ENCODE measurements at regions not wholly inside any gene's neighbourhood (a gene's known extent, or its start where the extent isn't known, plus 50 kb on each side); places are given as distances from the start of the nearest gene placed in this dataset.

- TF ChIP-seq TAF1 (IDR thresholded peaks at IDR 0.05; ENCODE audit: low read depth) (no peak), MAX (IDR thresholded peaks at IDR 0.05) (no peak), CREB1 (IDR thresholded peaks at IDR 0.05; ENCODE audit: low read depth) (no peak), REST (IDR thresholded peaks at IDR 0.05; ENCODE audit: low read depth) (no peak), YY1 (IDR thresholded peaks at IDR 0.05; ENCODE audit: low read depth) (no peak), TCF12 (IDR thresholded peaks at IDR 0.05; ENCODE audit: low read depth) (no peak), NFIC (IDR thresholded peaks at IDR 0.05) (no peak), EGR1 (IDR thresholded peaks at IDR 0.05) (no peak), ZBTB7A (IDR thresholded peaks at IDR 0.05; ENCODE audit: low read depth) (no peak), FOXM1 (IDR thresholded peaks at IDR 0.05; ENCODE audit: borderline replicate concordance, low read depth) (no peak), TEAD4 (IDR thresholded peaks at IDR 0.05) (no peak), RAD21 (IDR thresholded peaks at IDR 0.05; ENCODE audit: low read depth) (no peak)
- TF ChIP-seq, protein P1, sequence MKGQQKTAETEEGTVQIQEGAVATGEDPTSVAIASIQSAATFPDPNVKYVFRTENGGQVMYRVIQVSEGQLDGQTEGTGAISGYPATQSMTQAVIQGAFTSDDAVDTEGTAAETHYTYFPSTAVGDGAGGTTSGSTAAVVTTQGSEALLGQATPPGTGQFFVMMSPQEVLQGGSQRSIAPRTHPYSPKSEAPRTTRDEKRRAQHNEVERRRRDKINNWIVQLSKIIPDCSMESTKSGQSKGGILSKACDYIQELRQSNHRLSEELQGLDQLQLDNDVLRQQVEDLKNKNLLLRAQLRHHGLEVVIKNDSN (IDR thresholded peaks at IDR 0.05) = no peak
Measured at GRCh38 chr17:63075969-63076368, 109.9 kb downstream of the TANC2 start.

- TF ChIP-seq MAX (IDR thresholded peaks at IDR 0.05) (no peak), EGR1 (IDR thresholded peaks at IDR 0.05) (no peak)
- TF ChIP-seq, protein P1 (IDR thresholded peaks at IDR 0.05) = no peak
Measured at GRCh38 chr17:63078707-63079106, 112.7 kb downstream of the TANC2 start.

- TF ChIP-seq MAX (IDR thresholded peaks at IDR 0.05) = no peak
- TF ChIP-seq, protein P1 (IDR thresholded peaks at IDR 0.05) = no peak
- peak; percentile 52; the same call in 1 of the 2 replicates for TF ChIP-seq RAD21 (IDR thresholded peaks at IDR 0.05; ENCODE audit: low read depth)
- no peak for TF ChIP-seq TCF12 (IDR thresholded peaks at IDR 0.05; ENCODE audit: low read depth)
- TF ChIP-seq YY1 (IDR thresholded peaks at IDR 0.05; ENCODE audit: low read depth) = no peak
- TF ChIP-seq CREB1 (IDR thresholded peaks at IDR 0.05; ENCODE audit: low read depth) = no peak
- TF ChIP-seq FOXM1 (IDR thresholded peaks at IDR 0.05; ENCODE audit: borderline replicate concordance, low read depth) = no peak
Measured at GRCh38 chr17:63082273-63082861, 116.3 kb downstream of the TANC2 start.

- TF ChIP-seq TAF1 (IDR thresholded peaks at IDR 0.05; ENCODE audit: low read depth) (no peak), MAX (IDR thresholded peaks at IDR 0.05) (no peak)
Measured at GRCh38 chr17:63082952-63083351, 116.9 kb downstream of the TANC2 start.

DNA sequence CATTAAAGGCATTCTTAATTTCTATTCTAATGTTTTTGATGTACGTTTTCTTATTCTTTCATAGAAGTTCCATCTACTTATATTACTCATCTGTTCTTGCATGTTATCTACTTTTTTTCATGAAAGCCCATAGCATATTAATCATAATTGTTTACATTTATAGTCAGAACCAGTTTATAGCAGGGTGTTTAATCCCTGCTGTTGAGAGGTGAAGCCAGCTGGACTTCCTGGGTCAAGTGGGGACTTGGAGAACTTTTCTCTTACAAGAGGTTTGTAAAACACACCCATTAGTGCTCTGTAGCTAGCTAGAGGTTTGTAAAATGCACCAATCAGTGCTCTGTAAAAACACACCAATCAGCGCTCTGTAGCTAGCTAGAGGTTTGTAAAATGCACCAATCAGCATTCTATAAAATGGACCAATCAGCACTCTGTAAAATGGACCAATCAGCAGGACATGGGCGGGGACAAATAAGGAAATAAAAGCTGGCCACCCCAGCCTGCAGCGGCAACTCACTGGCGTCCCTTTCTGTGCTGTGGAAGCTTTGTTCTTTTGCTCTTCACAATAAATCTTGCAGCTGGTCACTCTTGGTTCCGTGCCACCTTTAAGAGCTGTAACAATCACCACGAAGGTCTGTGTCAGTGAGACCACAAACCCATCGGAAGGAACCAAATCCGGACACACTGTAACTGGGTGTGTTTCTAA is 120.6 kb downstream of the TANC2 start:
- no peak for TF ChIP-seq ZBTB7A (IDR thresholded peaks at IDR 0.05; ENCODE audit: low read depth)
- TF ChIP-seq, protein P1 (IDR thresholded peaks at IDR 0.05) = no peak
- no peak for TF ChIP-seq EGR1 (IDR thresholded peaks at IDR 0.05)

DNA sequence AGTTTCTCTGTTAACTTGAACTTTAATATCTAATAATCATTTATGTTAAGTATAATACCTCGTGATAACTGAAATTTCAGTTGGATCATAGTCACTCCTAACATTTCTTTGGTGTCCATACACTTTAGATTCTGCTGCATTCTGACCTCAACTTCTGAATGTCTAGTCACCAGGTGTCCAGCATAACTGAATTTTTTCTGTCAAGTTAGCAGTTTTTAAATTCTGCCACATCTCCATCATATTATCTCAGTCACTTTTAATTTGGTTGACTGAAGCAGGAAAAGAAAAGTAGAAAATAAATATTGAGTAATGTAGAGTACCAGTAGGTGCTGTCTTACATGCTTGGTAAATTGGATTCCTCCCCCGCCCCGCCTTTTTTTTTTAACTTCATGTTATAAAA is 128.6 kb downstream of the TANC2 start:
- TF ChIP-seq NFIC (IDR thresholded peaks at IDR 0.05) (no peak), MAX (IDR thresholded peaks at IDR 0.05) (no peak), CREB1 (IDR thresholded peaks at IDR 0.05; ENCODE audit: low read depth) (no peak), YY1 (IDR thresholded peaks at IDR 0.05; ENCODE audit: low read depth) (no peak), TAF1 (IDR thresholded peaks at IDR 0.05; ENCODE audit: low read depth) (no peak), FOXM1 (IDR thresholded peaks at IDR 0.05; ENCODE audit: borderline replicate concordance, low read depth) (no peak), CEBPB (IDR thresholded peaks at IDR 0.05) (no peak), REST (IDR thresholded peaks at IDR 0.05; ENCODE audit: low read depth) (no peak), TEAD4 (IDR thresholded peaks at IDR 0.05) (no peak)
- TF ChIP-seq, protein P1 (IDR thresholded peaks at IDR 0.05) = no peak
